ENCODE measurements at regions not wholly inside any gene's neighbourhood (a gene's known extent, or its start where the extent isn't known, plus 50 kb on each side); places are given as distances from the start of the nearest gene placed in this dataset.

GRCh38 chr4:110778521-110778920, 155.6 kb upstream of the PITX2 start:
- no peak for DNase-seq (ENCODE audit: low read depth)

GRCh38 chr4:110780538-110780937, 157.7 kb upstream of the PITX2 start:
- DNase-seq (ENCODE audit: low read depth) = no peak

GRCh38 chr4:110781944-110782343, 159.1 kb upstream of the PITX2 start:
- no peak for DNase-seq (ENCODE audit: low read depth)

- DNase-seq (ENCODE audit: low read depth) = no peak
Observed at GRCh38 chr4:110787109-110787508, 164.2 kb upstream of the PITX2 start.

GRCh38 chr4:110787707-110788106, 164.8 kb upstream of the PITX2 start:
- no peak for DNase-seq (ENCODE audit: low read depth)

- DNase-seq (ENCODE audit: low read depth) = no peak
Observed at GRCh38 chr4:110788302-110788701, 165.4 kb upstream of the PITX2 start.

- no peak for DNase-seq (ENCODE audit: low read depth)
Observed at GRCh38 chr4:110792036-110792435, 169.2 kb upstream of the PITX2 start.

- no peak for DNase-seq (ENCODE audit: low read depth)
Observed at GRCh38 chr4:110793381-110793801, 170.5 kb upstream of the PITX2 start.

GRCh38 chr4:110793890-110794554, 171.1 kb upstream of the PITX2 start:
- DNase-seq (ENCODE audit: low read depth) = no peak

GRCh38 chr4:110795971-110796370, 173.1 kb upstream of the PITX2 start:
- no peak for DNase-seq (ENCODE audit: low read depth)

GRCh38 chr4:110797486-110797885, 174.6 kb upstream of the PITX2 start:
- no peak for DNase-seq (ENCODE audit: low read depth)

- no peak for DNase-seq (ENCODE audit: low read depth)
Observed at GRCh38 chr4:110798687-110799086, 175.8 kb upstream of the PITX2 start.

GRCh38 chr4:110799211-110799610, 176.3 kb upstream of the PITX2 start:
- no peak for DNase-seq (ENCODE audit: low read depth)

GRCh38 chr4:110801591-110801990, 178.7 kb upstream of the PITX2 start:
- DNase-seq (ENCODE audit: low read depth) = no peak

GRCh38 chr4:110808351-110808878, 185.5 kb upstream of the PITX2 start:
- no peak for DNase-seq (ENCODE audit: low read depth)

- DNase-seq (ENCODE audit: low read depth) = no peak
Observed at GRCh38 chr4:110815950-110816349, 193.1 kb upstream of the PITX2 start.

- no peak for DNase-seq (ENCODE audit: low read depth)
Observed at GRCh38 chr4:110816367-110816766, 193.5 kb upstream of the PITX2 start.

- no peak for DNase-seq (ENCODE audit: low read depth)
Observed at GRCh38 chr4:110821186-110821585, 198.3 kb upstream of the PITX2 start.

GRCh38 chr4:110823251-110823650, 200.4 kb upstream of the PITX2 start:
- no peak for DNase-seq (ENCODE audit: low read depth)

- no peak for DNase-seq (ENCODE audit: low read depth)
Observed at GRCh38 chr4:110824344-110824743, 201.5 kb upstream of the PITX2 start.

GRCh38 chr4:110826656-110827055, 203.8 kb upstream of the PITX2 start:
- no peak for DNase-seq (ENCODE audit: low read depth)

- DNase-seq (ENCODE audit: low read depth) = no peak
Observed at GRCh38 chr4:110830461-110830860, 207.6 kb upstream of the PITX2 start.

GRCh38 chr4:110837896-110838450, 215.1 kb upstream of the PITX2 start:
- no peak for DNase-seq (ENCODE audit: low read depth)

GRCh38 chr4:110840221-110840654, 217.4 kb upstream of the PITX2 start:
- no peak for DNase-seq (ENCODE audit: low read depth)

Data from RPMI7951 (cell line).